T-helper 22 cell (primary cell): ENCODE measurements at regions not wholly inside any gene's neighbourhood (a gene's known extent, or its start where the extent isn't known, plus 50 kb on each side); places are given as distances from the start of the nearest gene placed in this dataset.

Experiments used
- DNase-seq: peaks from one replicate; pipeline ENCODE4 v3.0.0-alpha.2; 2020; ENCODE audit warnings: low read depth

GRCh38 chr17:15177343-15177742 lies 87.8 kb downstream of the PMP22 start:
- DNase-seq = no peak

- DNase-seq = no peak
These were observed 89.8 kb downstream of the PMP22 start for GRCh38 chr17:15175356-15175755.

GRCh38 chr17:15171167-15172047 lies 93.7 kb downstream of the PMP22 start:
- no peak for DNase-seq

- no peak for DNase-seq
These were observed 95.5 kb downstream of the PMP22 start for GRCh38 chr17:15169676-15170075.

GRCh38 chr17:15168379-15168778 lies 96.7 kb downstream of the PMP22 start:
- no peak for DNase-seq

GRCh38 chr17:15161395-15161794 lies 103.7 kb downstream of the PMP22 start:
- no peak for DNase-seq

GRCh38 chr17:15157051-15157450 lies 108.1 kb downstream of the PMP22 start:
- no peak for DNase-seq

- no peak for DNase-seq
These were observed 110.5 kb downstream of the PMP22 start for GRCh38 chr17:15154618-15155017.

GRCh38 chr17:15145621-15146020 lies 119.5 kb downstream of the PMP22 start:
- no peak for DNase-seq

- no peak for DNase-seq
These were observed 121.6 kb downstream of the PMP22 start for GRCh38 chr17:15143524-15143923.

GRCh38 chr17:15134363-15134762 lies 130.8 kb downstream of the PMP22 start:
- no peak for DNase-seq

- no peak for DNase-seq
These were observed 131.3 kb downstream of the PMP22 start for GRCh38 chr17:15133826-15134225.

- no peak for DNase-seq
These were observed 132.0 kb downstream of the PMP22 start for GRCh38 chr17:15133143-15133542.

GRCh38 chr17:15130426-15130825 lies 134.7 kb downstream of the PMP22 start:
- DNase-seq = no peak

- no peak for DNase-seq
These were observed 135.1 kb downstream of the PMP22 start for GRCh38 chr17:15129986-15130385.

- DNase-seq = no peak
These were observed 140.4 kb downstream of the PMP22 start for GRCh38 chr17:15124746-15125145.

GRCh38 chr17:15124264-15124595 lies 140.9 kb downstream of the PMP22 start:
- DNase-seq = no peak

GRCh38 chr17:15123593-15124263 lies 141.4 kb downstream of the PMP22 start:
- DNase-seq = no peak

GRCh38 chr17:15122857-15123256 lies 142.3 kb downstream of the PMP22 start:
- DNase-seq = no peak

GRCh38 chr17:15121426-15121825 lies 143.7 kb downstream of the PMP22 start:
- no peak for DNase-seq

GRCh38 chr17:15119968-15120367 lies 145.2 kb downstream of the PMP22 start:
- no peak for DNase-seq

GRCh38 chr17:15117239-15117638 lies 147.9 kb downstream of the PMP22 start:
- no peak for DNase-seq

GRCh38 chr17:15112846-15113617 lies 152.1 kb downstream of the PMP22 start:
- no peak for DNase-seq
